ENCODE measurements at regions not wholly inside any gene's neighbourhood (a gene's known extent, or its start where the extent isn't known, plus 50 kb on each side); places are given as distances from the start of the nearest gene placed in this dataset.

- TF ChIP-seq HNF1A (IDR thresholded peaks at IDR 0.05; ENCODE audit: low read depth) (no peak), HNF1A (CRISPR knock-in tag; IDR thresholded peaks at IDR 0.05; ENCODE audit: borderline replicate concordance) (no peak), NONO (IDR thresholded peaks at IDR 0.05) (no peak), NONO (CRISPR knock-in tag; conservative IDR thresholded peaks at IDR 0.05) (no peak), ZNF142 (CRISPR knock-in tag; IDR thresholded peaks at IDR 0.05) (no peak), BRCA1 (CRISPR knock-in tag; IDR thresholded peaks at IDR 0.05) (no peak), SP4 (CRISPR knock-in tag; IDR thresholded peaks at IDR 0.05) (no peak)
Observed at GRCh38 chr20:19961293-19961692, 55.9 kb upstream of the NAA20 start.

All from HepG2 (cell line).